Suppressor macrophage (primary cell): ENCODE measurements at regions not wholly inside any gene's neighbourhood (a gene's known extent, or its start where the extent isn't known, plus 50 kb on each side); places are given as distances from the start of the nearest gene placed in this dataset.

ENCODE experiments used
- DNase-seq, 4 experiments: peaks; one replicate each; pipeline ENCODE4 v3.0.0-alpha.2; 2020 to 2022

GRCh38 chr7:155985518-155986250 is 173.4 kb upstream of the SHH start:
- no peak for DNase-seq

- DNase-seq, result no peak
Measured at GRCh38 chr7:155984609-155985405, 172.5 kb upstream of the SHH start.

- DNase-seq, result no peak
Measured at GRCh38 chr7:155984028-155984580, 171.8 kb upstream of the SHH start.

GRCh38 chr7:155983176-155983815 is 171.0 kb upstream of the SHH start:
- DNase-seq, result no peak

- DNase-seq, result no peak
Measured at GRCh38 chr7:155981703-155982102, 169.4 kb upstream of the SHH start.

GRCh38 chr7:155980841-155981240 is 168.6 kb upstream of the SHH start:
- DNase-seq, result no peak

- DNase-seq, result no peak
Measured at GRCh38 chr7:155979994-155980393, 167.7 kb upstream of the SHH start.

GRCh38 chr7:155979566-155979965 is 167.3 kb upstream of the SHH start:
- DNase-seq, result no peak

GRCh38 chr7:155975490-155975889 is 163.2 kb upstream of the SHH start:
- no peak for DNase-seq

- no peak for DNase-seq
Measured at GRCh38 chr7:155974186-155974897, 162.1 kb upstream of the SHH start.

- DNase-seq, result no peak
Measured at GRCh38 chr7:155973451-155973997, 161.3 kb upstream of the SHH start.

- no peak for DNase-seq
Measured at GRCh38 chr7:155972651-155973390, 160.6 kb upstream of the SHH start.

- no peak for DNase-seq
Measured at GRCh38 chr7:155972247-155972646, 160.0 kb upstream of the SHH start.

- no peak for DNase-seq
Measured at GRCh38 chr7:155971180-155971770, 159.0 kb upstream of the SHH start.

GRCh38 chr7:155969192-155969929 is 157.1 kb upstream of the SHH start:
- DNase-seq, result no peak

GRCh38 chr7:155965010-155965409 is 152.7 kb upstream of the SHH start:
- no peak for DNase-seq

- DNase-seq, result no peak
Measured at GRCh38 chr7:155964543-155964942, 152.3 kb upstream of the SHH start.

GRCh38 chr7:155963771-155964195 is 151.5 kb upstream of the SHH start:
- DNase-seq, result no peak

GRCh38 chr7:155963356-155963755 is 151.1 kb upstream of the SHH start:
- no peak for DNase-seq

- no peak for DNase-seq
Measured at GRCh38 chr7:155962968-155963300, 150.7 kb upstream of the SHH start.
